NCI-H2227 treated with DMSO at 0.1 percent for 48 hours (cell line): ENCODE measurements at regions not wholly inside any gene's neighbourhood (a gene's known extent, or its start where the extent isn't known, plus 50 kb on each side); places are given as distances from the start of the nearest gene placed in this dataset.

Source experiments
- DNase-seq: peaks from one replicate; lab custom pipeline; 2025; lab: John Stamatoyannopoulos, UW

DNA sequence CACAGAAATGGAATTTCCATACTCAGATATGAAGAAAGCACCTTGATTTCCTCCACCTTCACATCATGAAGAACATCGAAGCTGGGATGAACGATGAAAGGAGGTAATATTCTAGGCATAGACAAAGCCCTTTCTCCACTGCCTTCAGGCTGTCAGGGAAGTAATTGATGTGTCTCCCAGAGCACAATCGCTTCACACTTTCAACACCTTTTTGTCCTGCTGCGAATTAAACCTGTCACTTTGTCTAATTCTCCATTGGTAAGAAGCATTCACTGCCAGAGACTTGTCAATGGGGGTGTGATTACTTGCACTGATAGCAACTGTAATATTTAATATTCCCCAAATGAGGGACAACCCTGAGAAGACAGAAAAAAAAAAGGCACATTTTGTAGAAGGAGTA is 260.1 kb downstream of the ETS1 start:
- no peak for DNase-seq

DNA sequence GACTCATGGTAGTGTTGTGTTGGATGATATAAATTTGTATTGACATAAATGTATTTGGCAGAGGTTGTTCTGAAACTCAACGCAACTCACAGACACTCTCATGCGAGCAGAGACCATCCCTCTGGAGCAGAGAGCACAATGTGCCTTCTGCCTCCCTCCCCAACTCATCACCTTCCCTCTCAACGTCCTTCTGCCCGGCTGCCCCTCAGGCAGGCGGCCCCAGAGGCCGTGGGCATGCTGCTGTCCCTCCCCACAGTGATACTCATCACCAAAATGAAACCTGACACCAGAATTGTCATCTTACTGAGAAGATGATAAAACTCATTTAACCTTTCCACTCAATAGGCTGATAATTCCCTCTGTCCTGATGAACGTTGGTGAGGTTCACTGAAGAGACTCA is 260.6 kb downstream of the ETS1 start:
- DNase-seq, result no peak

DNA sequence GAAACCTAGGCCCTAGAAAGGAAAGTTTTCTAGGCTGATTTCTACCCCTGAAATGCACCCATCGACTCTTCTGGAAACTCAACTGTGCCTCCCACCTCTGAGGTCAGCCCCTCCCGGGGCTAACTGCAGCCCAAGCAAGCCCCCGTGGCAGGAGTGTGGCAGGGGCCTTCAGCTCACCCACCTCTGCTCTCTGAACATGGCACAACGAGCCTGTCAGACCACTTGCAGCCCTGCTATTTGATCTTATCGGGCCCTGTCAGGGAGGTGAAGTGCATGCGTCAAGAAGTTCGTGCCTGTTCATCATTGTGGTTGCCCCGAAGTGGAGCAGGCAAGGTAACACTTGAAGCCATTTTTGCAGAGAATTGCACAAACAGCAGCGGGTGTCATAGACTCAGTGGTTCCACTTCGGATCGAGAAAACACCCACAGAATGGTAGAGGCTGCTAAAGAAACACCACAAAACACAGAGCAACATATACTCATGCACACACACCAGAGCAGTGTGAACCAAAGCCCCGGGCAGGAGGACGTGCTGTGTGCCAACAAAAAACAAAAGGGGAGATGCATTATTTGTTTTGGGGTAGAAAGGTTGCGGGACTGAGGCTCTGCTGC is 262.7 kb downstream of the ETS1 start:
- no peak for DNase-seq

DNA sequence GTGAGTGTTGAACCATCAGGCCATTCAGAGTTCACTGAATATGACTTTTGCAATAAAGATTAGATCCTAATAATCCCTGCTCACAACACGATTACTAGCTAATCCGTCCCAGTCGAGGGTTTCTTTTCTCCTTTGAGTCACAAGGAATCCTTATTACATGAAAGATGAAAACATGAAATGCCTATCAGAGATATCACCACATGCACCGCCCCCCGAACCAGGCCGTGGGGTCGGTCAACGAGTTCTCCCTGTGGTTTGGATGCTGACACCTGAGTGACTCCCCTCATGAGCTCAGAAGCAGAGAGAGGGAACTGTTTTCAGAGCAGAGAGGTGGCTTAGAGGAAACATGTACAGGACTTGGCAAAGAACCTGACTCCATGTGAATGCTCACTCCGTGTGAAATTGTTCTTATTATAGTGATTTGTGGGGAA is 263.3 kb downstream of the ETS1 start:
- DNase-seq, result no peak

DNA sequence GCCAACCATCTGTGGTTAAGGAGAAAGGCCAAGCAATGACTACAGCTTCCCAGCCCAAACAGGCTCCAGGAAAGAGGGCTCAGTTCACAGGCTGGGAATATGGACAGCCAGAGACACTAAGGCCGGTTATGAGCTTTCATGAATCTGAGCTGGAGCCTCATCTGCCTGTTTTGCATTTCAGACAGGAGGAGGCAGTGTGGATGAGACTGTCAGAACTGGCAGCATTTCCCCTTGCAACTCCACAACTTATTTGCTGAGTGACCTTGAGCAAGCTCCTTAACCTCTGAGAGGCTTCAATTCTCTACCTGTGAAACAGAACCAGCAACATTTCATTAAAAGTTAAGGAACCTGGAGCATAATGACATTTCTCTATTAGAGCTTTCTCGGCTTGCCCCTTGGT is 264.0 kb downstream of the ETS1 start:
- DNase-seq, result no peak

DNA sequence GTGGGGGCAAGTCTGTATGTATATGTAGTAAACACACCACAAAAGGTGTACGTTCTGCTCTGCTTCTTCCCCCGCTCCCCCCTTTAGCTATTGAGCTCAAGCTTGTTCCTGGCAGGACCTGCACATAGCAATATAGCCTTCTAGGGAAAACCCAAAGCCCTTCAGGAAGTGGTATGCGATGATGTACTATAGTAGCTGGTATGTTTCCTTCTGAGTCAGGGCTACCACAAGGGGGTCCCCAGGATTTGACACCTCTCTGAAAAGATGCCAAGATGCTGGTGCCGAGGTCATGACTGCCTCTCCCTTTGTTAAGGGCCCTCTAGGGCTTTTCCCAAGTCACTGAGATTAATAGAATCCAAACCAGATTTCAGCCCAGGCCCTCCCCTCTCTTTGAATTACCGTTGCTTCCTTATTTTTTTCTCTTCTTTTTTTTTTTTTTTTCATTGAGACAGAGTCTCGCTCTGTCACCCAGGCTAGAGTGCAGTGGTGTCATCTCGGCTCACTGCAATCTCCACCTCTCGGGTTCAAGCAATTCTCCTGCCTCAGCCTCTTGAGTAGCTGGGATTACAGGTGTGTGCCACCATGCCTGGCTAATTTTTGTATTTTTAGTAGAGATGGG is 268.4 kb downstream of the ETS1 start:
- no peak for DNase-seq

DNA sequence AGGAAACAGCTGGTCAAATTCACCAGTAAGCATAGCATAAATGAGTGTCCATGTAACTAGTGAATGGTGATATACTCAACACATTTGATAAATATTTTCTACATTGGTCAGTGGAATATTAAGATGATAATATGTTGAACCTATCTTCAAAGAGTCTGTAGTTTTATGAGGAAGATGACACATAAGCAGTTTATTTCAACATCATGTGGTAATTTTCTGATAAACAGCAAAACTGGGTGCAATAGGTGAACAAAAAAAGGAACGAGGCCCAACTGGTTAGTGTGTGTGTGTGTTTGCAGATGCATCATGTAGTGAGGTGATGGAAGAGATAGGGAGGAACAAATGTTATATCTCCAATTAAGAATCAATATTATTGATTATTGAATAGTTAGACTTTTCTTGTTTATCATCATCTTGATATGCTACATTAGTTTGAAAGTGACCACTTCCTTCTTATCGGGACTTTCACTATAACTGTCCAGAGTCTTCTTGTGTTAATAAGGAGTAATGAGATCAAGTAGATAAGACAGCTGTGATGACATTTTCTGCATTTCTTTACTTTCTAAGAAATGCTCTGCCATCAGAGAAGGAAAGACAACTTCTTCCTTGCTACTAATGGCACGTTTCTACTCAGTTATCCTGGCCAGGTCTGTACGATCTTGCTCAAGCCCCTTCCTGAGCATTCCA is 270.7 kb downstream of the ETS1 start:
- no peak for DNase-seq

DNA sequence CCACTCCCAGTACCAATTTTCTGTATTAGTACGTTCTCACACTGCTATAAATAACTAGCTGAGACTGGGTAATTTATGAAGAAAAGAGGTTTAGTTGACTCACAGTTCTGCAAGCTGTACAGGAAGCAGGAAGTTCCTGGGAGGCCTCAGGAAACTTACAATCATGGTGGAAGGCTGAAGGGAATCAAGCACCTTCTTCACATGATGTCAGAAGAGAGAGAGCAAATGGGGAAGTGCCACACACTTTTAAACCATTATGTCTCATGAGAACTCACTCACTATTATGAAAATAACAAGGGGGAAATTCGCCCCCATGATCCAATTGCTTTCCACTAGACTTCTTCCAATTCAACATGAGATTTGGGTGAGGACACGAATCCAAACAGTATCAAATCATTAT is 271.4 kb downstream of the ETS1 start:
- DNase-seq, result no peak

DNA sequence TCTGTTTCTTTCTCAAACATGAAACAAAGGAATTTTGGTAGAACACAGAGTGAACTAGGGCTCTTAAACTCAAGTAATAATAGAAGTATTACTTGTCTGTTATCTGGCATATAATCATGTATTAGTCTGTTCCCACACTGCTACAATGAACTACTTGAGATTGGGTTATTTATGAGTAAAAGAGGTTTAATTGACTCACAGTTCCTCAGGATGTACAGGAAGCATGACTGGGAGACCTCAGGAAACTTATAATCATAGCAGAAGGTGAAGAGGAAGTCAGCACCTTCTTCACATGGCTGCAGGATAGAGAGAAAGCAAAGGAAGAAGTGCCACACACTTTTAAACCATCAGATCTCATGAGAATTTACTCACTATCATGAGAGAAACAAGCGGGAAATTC is 273.4 kb downstream of the ETS1 start:
- DNase-seq, result no peak

DNA sequence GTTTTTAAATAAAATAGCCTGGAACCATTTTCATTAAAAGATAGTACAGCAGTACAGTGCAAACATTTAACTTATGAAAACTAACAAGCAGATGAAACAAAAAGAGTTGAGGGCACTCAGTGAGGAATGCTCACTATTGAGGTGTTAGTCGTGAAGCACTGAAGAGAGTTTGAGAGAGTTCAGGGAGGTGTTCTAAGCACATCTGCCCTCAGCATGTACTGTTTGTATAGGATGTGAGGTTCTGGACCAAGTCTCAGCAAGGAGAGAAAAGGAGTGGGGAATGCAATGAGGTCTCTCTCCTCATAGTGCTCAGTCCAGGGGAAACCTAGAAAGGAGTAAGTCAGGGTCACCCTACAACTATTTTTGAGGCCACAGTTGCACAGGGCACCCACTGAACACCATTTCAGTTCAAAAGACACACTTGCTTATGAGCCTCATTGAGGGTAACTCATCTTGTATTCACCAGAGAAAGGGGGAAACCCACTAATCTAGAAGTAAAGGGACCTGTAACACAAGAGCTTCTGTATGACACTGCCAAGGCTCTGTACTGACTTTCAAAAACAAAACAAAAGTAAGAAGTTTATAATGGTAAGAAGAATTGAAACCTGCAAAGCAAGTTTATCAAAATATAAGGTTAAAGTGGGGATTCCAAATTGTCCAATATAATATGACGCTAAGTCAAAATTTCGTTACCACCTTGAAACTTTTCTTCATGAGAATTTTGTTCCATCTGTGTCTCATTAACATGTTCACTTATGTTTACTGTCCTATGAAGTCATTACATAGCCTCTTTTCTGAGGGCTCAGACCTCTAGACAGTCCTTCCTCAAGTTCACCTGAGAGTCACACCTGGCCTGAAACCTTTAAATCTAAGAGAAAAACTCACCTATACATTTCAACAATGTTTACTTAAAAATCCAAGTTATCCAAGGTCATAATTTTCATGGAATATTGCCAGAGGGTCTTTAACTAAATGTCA is 275.3 kb downstream of the ETS1 start:
- no peak for DNase-seq

DNA sequence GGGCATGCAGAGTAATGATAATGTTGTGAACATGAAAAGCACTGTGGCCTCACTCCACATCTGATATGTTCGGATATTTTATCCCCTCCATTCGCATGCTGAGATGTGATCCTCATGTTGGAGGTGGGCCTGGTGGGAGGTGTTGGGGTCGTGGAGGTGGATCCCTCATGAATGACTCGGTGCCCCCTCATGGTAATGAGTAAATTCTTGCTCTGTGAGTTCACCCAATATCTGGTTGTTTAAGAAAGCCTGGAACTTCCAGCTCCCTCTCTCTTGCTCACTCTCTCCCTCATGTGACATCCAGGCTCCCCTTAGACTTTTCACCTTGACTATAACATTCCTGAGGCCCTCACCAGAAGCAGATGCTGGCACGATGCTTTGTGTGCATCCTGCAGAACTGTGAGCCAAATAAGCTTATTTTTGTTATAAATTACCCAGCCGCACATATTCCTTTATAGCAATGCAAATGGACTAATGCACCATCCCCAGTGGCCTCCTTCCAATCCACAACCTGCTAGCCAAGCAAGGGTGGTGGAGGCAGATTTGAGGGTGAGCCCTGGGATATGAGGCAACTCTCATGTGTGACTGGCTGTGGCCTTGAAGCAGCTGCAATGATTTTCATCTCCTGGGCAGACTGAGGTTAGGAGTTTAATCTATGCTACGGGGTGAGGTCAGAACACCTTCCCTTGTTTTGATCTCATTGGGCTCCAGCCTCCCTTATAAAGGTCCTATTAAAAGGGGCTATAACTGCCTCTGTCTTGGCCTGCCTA is 276.5 kb downstream of the ETS1 start:
- no peak for DNase-seq

DNA sequence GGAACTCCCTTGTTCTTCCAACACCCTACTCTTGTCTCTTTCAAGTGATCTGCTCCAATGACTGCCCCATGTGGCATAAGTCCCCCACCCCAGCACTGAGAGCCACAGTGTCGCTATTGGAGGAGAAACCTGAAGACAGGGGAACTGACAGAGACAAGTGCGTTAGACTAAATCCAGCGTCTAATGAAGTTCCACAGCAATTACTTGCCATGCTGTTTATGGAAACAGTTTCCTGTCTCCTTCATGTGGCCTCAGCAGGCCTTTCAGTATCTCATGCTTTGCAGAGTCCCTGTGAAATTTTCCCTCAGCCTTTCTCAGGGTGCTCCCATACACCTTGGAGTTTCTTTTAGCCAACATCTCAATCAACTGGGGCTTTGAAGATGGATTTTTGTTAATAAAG is 277.4 kb downstream of the ETS1 start:
- DNase-seq, result no peak

DNA sequence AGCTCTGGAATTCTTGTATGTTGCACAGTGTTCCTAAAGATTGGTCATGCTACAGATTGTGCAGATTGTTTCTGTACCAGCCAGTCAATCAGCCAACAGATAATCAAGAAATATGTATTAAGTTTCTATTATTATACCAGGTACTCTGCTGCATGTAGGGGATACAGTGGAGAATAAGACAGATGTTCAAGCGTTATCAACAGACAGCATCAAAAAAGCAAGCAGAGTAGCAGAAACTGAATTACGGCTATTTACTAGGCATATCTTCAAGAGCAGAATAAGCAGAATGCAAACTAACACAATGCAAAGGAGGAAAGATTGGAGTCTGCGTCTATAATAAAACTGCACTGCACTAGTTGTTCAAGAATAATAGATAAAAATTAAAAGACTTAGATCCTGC is 278.6 kb downstream of the ETS1 start:
- no peak for DNase-seq

DNA sequence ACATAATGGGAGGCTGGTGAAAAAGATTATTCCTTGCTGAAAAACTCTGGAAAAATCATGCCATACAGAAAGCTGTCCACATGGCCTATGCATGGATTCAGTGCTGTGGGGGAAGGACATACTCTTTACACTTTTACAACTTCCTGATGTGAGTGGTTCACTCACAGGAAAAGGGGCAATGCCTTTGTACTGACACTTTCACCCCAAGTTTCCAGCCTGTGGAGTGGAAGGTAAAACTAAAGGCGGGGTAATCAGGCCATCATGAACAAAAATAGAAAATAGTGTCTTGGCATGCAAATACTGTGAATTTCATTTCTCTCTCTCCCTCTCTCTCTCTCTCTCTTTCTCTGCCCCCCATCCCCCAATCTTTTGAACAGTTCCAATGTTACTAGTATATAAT is 281.8 kb downstream of the ETS1 start:
- no peak for DNase-seq

DNA sequence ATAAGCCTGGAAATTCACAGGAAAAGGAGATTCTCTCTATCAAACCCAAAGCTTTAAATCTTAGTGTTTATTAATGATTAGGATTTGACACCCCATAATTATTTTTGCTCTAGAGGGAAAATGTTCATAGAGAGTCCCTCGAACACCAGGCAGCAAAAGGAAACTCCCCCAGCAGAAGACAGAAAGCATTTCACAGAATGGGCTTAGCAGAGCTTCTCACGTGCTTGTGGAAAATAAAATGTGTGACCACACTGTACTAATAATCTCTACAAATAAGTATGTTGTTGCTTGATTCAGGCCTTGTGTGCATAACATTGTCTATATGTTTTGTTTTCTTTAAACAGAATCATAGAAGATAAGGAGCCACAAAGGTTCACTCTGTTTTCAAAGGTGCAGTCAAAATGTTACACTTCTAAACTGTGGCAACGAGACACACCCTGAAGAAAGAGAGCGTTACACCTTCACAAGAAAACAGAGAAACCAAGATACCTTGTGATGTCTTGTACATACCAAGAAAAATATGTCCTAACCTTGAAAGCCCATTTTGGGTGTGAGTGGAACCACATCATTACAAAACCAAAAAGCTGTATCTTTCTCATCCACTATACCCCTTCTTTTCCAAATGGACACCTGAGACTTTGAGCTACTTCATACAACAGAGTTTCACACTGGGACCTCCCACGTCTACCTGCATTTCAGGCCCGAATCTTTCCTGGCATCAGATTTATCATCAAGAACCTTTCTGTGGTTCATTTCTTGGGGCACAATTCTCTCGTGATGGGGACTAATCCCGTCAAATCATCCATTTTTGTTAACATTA is 282.5 kb downstream of the ETS1 start:
- no peak for DNase-seq

DNA sequence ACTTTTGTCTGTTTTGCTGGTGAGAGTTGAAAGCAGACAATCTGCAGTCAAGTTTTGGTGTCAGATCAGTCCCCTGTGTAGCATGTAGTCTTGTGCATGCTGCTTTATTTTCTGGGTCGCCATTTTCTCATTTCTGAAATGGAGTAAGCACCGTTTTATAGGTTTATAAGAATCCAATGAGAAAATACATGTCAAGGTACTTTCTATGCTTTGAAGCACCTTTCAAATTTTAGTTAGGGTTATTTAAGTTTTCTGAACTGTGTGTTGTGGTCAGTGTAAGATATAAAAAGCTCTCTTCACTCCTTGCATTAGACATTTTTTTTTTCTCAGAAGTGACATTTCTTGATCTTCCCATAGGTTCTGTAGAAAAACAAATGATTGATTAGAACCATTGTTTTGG is 283.2 kb downstream of the ETS1 start:
- DNase-seq, result no peak

DNA sequence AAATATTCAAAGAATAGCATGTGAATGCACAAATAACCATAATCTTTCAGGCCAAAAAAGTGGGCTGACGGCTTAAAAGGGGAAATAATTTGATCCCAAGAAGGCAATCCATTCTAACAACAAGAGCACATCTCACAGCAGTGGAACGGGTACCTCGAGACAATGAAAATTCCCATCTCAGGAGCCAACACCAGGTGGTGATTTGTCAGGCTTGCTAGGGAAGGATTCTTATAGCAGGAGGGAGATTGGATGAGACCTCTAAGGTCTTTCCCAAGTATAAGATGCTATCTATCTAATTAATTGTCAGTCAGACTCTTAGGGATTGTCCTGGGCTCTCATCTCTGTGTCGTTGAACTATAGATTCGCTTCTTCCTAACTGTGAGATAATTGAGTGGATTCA is 284.0 kb downstream of the ETS1 start:
- DNase-seq, result no peak

DNA sequence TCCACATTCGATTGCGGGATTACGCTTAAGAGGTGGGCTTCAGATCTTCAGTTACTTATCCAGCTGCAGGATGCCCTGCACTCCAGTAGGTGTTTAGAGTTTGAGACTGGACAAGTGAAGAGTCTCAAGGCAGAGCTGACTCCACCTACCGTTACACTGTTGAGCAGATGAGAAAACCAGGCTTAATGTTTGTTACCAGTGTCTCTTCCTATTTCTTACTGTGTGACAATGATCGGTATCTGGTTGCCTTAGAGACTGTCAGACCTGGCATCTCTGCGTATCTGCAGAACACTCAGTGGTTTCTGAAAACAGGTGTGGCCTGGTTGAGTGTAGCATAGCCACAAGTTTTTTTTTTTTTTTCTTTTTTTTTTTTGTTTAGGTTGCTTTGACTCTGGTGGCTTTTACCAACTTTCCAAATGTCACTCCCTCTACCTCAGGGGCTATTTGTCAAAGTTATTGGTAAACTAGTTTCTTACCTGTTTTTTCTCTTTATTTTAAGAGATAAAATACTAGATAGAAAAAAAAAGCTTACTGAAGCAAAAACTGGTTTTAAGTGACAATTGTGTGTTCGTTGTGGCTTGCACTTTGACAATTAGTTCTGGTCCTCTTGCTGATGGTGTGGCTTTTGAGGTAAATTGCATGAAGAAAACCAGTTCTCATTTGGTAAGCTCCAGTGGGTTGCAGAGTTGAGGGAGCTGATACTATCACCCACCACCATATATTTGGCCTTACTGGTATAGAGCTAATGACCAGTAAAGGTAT is 284.8 kb downstream of the ETS1 start:
- no peak for DNase-seq

DNA sequence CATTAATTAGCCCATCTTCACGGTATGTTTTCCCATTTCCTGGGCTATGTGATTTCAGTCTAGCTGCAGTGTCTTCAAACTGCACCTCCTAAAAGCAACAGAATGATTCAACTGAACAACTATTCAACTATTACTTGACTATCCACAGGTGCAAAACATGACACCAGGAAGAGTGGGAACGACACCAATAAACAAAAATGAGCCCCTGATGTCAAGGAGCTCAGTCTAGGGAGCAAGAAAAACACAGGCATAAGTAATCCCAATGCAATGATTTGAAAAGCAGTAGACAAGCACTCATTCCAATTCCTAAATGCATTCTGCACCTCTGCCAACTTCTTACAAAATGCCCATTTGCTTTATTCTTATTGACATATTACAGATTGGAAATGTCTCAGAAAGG is 285.6 kb downstream of the ETS1 start:
- DNase-seq, result no peak

DNA sequence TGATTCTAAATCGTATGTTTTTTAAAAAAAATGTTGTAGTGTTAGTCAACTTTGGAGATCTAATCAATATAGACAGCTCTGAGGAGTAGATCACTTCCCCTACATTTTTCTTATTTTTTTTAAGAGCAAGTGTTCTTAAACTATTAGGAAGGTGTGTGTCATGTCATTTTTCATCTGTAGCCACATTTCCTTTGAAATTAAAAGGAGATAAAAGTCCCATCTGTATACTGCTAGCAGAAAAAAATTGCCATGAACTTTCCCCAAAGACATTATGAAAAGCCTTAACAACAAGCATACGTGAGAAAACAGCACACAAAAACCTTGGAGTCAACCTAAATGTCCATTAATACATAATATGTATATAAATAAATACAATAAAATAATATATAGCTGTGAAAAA is 286.6 kb downstream of the ETS1 start:
- DNase-seq, result no peak
